Upper lobe of left lung (tissue), 6 donors: ENCODE measurements at regions not wholly inside any gene's neighbourhood (a gene's known extent, or its start where the extent isn't known, plus 50 kb on each side); places are given as distances from the start of the nearest gene placed in this dataset.

Source experiments
- ATAC-seq, 2 donors: fragments of 200-7000 bp; cut with Tn5 transposase; one replicate each; pipeline ENCODE4 v1.9.1; 2022; ENCODE audit warnings: mild to moderate bottlenecking in 2 of 2, moderate library complexity in 2 of 2; ENCODE audit not compliant: low FRiP score in 2 of 2
- DNase-seq, 2 donors: peaks; one replicate each; pipeline ENCODE4 v3.0.0-alpha.2; 2019 to 2020
- H3K27ac ChIP-seq, 4 donors: fragments of 200-600 bp; sonication (generic); one replicate each; pipeline ENCODE4 v1.5.1; 2016 to 2019
- H3K27me3 ChIP-seq, 4 donors: fragments of 200-600 bp; sonication (generic); one replicate each; pipeline ENCODE4 v1.5.1; 2017 to 2019
- H3K36me3 ChIP-seq, 4 donors: fragments of 200-600 bp; sonication (generic); one replicate each; pipeline ENCODE4 v1.5.1; 2016 to 2019
- H3K4me1 ChIP-seq, 4 donors: fragments of 200-600 bp; sonication (generic); one replicate each; pipeline ENCODE4 v1.5.1; 2018 to 2019
- H3K4me3 ChIP-seq, 4 donors: fragments of 200-600 bp; sonication (generic); one replicate each; pipeline ENCODE4 v1.5.1; 2017 to 2019; ENCODE audit warnings: mild to moderate bottlenecking in 2 of 4, moderate library complexity in 1 of 4
- H3K9me3 ChIP-seq, 4 donors: fragments of 200-600 bp; sonication (generic); one replicate each; pipeline ENCODE4 v1.5.1; 2018 to 2019
- CTCF ChIP-seq, 6 experiments: fragments of 450-650 bp in 4 of 6; fragments of 200-600 bp in 2 of 6; sonication (generic) in 2 of 6; IDR thresholded peaks; one replicate each; pipeline ENCODE4 v1.5.1; 2016 to 2019; ENCODE audit warnings: antibody characterized with exemption in 6 of 6
- EP300 ChIP-seq, 4 donors: sonication (generic); formaldehyde crosslinking; IDR thresholded peaks; one replicate each; pipeline ENCODE4 v1.5.1; 2017; ENCODE audit warnings: antibody characterized with exemption in 4 of 4, control low read depth in 2 of 4
- POLR2A ChIP-seq, 4 donors: fragments of 450-650 bp; IDR thresholded peaks; one replicate each; pipeline ENCODE4 v1.5.1; 2016 to 2017; ENCODE audit warnings: antibody characterized with exemption in 4 of 4, mild to moderate bottlenecking in 2 of 4
- POLR2AphosphoS5 ChIP-seq, 2 donors: sonication (generic); formaldehyde crosslinking; IDR thresholded peaks; one replicate each; pipeline ENCODE4 v1.5.1; 2017; ENCODE audit warnings: antibody characterized with exemption in 2 of 2
- WGBS, 2 donors: methylation state at CpG; one replicate each; pipeline ENCODE4 v1.1.5; 2017 to 2018; 5-methylcytosine and 5-hydroxymethylcytosine counted together
- donor health status: DM: no; HTN: no; CAD: no; lungs with moderate emphysema.
- donor health status: DM: no; HTN: yes; CAD: no; lungs with severe emphysema.

GRCh38 chr6:77011929-77012545, 451.3 kb downstream of the HTR1B start:
- WGBS, 2 donors, result 77 to 91% methylated on average over 6 to 9 of the region's 10 CpGs
- TF ChIP-seq POLR2A (IDR thresholded peaks at IDR 0.05) (no peak), CTCF (IDR thresholded peaks at IDR 0.05) (no peak)
- peak in 1 of 2 donors; percentile 36 for DNase-seq
- Histone ChIP-seq H3K4me1 (no peaks in the 10 kb centered on the region), H3K4me3 (no peak overlapping the region), H3K27me3 (no peaks in the 10 kb centered on the region), H3K9me3 (peaks cover 0 to 14% (median 2%) of the 10 kb centered on the region in 4 donors), H3K27ac (no peak overlapping the region), H3K36me3 (no peaks in the 10 kb centered on the region)
- peak; percentile 22 to 31 for ATAC-seq

- Histone ChIP-seq H3K27ac (no peak overlapping the region), H3K9me3 (peaks cover 0 to 14% (median 2%) of the 10 kb centered on the region in 4 donors), H3K4me3 (no peak overlapping the region), H3K27me3 (no peaks in the 10 kb centered on the region), H3K4me1 (no peaks in the 10 kb centered on the region), H3K36me3 (no peaks in the 10 kb centered on the region)
- 88 to 91% methylated on average over 8 to 17 of the region's 17 CpGs for WGBS, 2 donors
- peak in 1 of 2 donors; percentile 66 for DNase-seq
- TF ChIP-seq CTCF (IDR thresholded peaks at IDR 0.05) (no peak), POLR2A (IDR thresholded peaks at IDR 0.05) (no peak), POLR2AphosphoS5 (IDR thresholded peaks at IDR 0.05) (no peak), EP300 (IDR thresholded peaks at IDR 0.05) (no peak)
- ATAC-seq, result no peak
Measured at GRCh38 chr6:77010931-77011542, 452.3 kb downstream of the HTR1B start.

GRCh38 chr6:76992553-76992952, 470.7 kb downstream of the HTR1B start:
- 85 to 87% methylated on average over 9 of the region's 9 CpGs for WGBS, 2 donors
- Histone ChIP-seq H3K36me3 (no peaks in the 10 kb centered on the region), H3K4me1 (no peaks in the 10 kb centered on the region), H3K27ac (no peak overlapping the region), H3K4me3 (no peak overlapping the region), H3K27me3 (no peaks in the 10 kb centered on the region), H3K9me3 (peaks cover 0 to 24% (median 2%) of the 10 kb centered on the region in 4 donors)
- no peak for TF ChIP-seq POLR2AphosphoS5 (IDR thresholded peaks at IDR 0.05)
- no peak for TF ChIP-seq EP300 (IDR thresholded peaks at IDR 0.05)
- TF ChIP-seq CTCF (IDR thresholded peaks at IDR 0.05), result no peak
- no peak for TF ChIP-seq POLR2A (IDR thresholded peaks at IDR 0.05)
- no peak for DNase-seq
- peak in 1 of 2 donors; percentile 15 for ATAC-seq

- TF ChIP-seq POLR2AphosphoS5 (IDR thresholded peaks at IDR 0.05), result no peak
- no peak for TF ChIP-seq EP300 (IDR thresholded peaks at IDR 0.05)
- TF ChIP-seq POLR2A (IDR thresholded peaks at IDR 0.05), result no peak
- TF ChIP-seq CTCF (IDR thresholded peaks at IDR 0.05), result no peak
- Histone ChIP-seq H3K4me3 (no peak overlapping the region), H3K9me3 (peaks cover 0 to 14% (median under 1%) of the 10 kb centered on the region in 4 donors), H3K27ac (no peak overlapping the region), H3K36me3 (no peaks in the 10 kb centered on the region), H3K27me3 (no peaks in the 10 kb centered on the region), H3K4me1 (no peaks in the 10 kb centered on the region)
- DNase-seq (no peak), ATAC-seq (no peak)
Measured at GRCh38 chr6:76984572-76984971, 478.7 kb downstream of the HTR1B start.
